HCT116 (cell line): ENCODE measurements at regions not wholly inside any gene's neighbourhood (a gene's known extent, or its start where the extent isn't known, plus 50 kb on each side); places are given as distances from the start of the nearest gene placed in this dataset.

Source experiments
- ATAC-seq: fragments of 200-7000 bp; cut with Tn5 transposase; 2 replicates; pipeline ENCODE4 v1.9.1; 2020; ENCODE audit warnings: mild to moderate bottlenecking, moderate library complexity
- BruUV-seq: library from RNA; stranded (reverse); fragments of 400-500 nt; replicated peaks from 2 replicates; lab custom pipeline; 2021; lab: Mats Ljungman, UMichigan
- CTCF ChIA-PET: fragments of 300-600 bp; sonication (Branson Sonifier 250); formaldehyde crosslinking; loops from one replicate; lab custom pipeline; 2021; ENCODE audit warnings: antibody characterized with exemption; lab: Charles Lee
- POLR2A ChIA-PET: fragments of 300-600, 350-600 bp; sonication (Branson Sonifier 250); formaldehyde crosslinking; loops from one replicate; lab custom pipeline; 2021; ENCODE audit warnings: antibody characterized with exemption; lab: Charles Lee
- RAD21 ChIA-PET, 2 experiments: fragments of 300-600 bp; sonication (Branson Sonifier 250); formaldehyde crosslinking; loops; one replicate each; lab custom pipeline; 2023; ENCODE audit warnings: low total read pairs in 2 of 2; ENCODE audit not compliant: uncharacterized antibody in 2 of 2, unreplicated experiment in 2 of 2, low non-redundant PET in 1 of 2; lab: Charles Lee
- DNase-seq: peaks from one replicate; pipeline ENCODE4 v3.0.0-alpha.2; 2010; ENCODE audit warnings: low read depth, low spot score
- H2AFZ ChIP-seq: fragments of 200-600 bp; shearing (Covaris generic), sonication (generic); 2 replicates; pipeline ENCODE4 v1.6.1; 2017; ENCODE audit warnings: low read depth, mixed run types, mixed read lengths, antibody characterized with exemption, low read length; ENCODE audit not compliant: poor library complexity, severe bottlenecking
- H3K27ac ChIP-seq: 2 replicates; pipeline ENCODE4 v1.5.1; 2012; ENCODE audit warnings: low read depth, low read length
- H3K27me3 ChIP-seq: fragments of 200-600 bp; sonication (generic); 2 replicates; pipeline ENCODE4 v1.6.1; 2016; ENCODE audit warnings: mixed run types, low read length, mixed read lengths; ENCODE audit not compliant: insufficient read depth
- H3K36me3 ChIP-seq, 2 experiments: fragments of 200-500 bp in 1 of 2; fragments of 200-600 bp in 1 of 2; sonication (Bioruptor generic) in 1 of 2; sonication (generic) in 1 of 2; 2 replicates each; pipeline versions ENCODE4 v1.5.1 to v1.6.1; 2014 to 2016; ENCODE audit warnings: low read length in 2 of 2, inconsistent platforms in 1 of 2, mixed read lengths in 1 of 2, mixed run types in 1 of 2; ENCODE audit not compliant: insufficient read depth in 2 of 2, control insufficient read depth in 1 of 2
- H3K4me1 ChIP-seq, 2 experiments: fragments of 200-600 bp in 1 of 2; sonication (generic) in 1 of 2; 2 replicates each; pipeline versions ENCODE4 v1.5.1 to v1.6.1; 2012 to 2017; ENCODE audit warnings: low read length in 2 of 2, inconsistent platforms in 1 of 2, mild to moderate bottlenecking in 1 of 2, mixed read lengths in 1 of 2, mixed run types in 1 of 2, moderate library complexity in 1 of 2; ENCODE audit not compliant: insufficient read depth in 2 of 2, control insufficient read depth in 1 of 2
- H3K4me2 ChIP-seq: fragments of 200-600 bp; sonication (generic); 2 replicates; pipeline ENCODE4 v1.6.1; 2017; ENCODE audit warnings: mixed run types, low read length, mixed read lengths
- H3K4me3 ChIP-seq, 2 experiments: fragments of 200-600 bp in 1 of 2; sonication (generic) in 1 of 2; replicated peaks in 1 of 2; 2 replicates each; pipeline ENCODE4 v1.5.1; 2011 to 2016; ENCODE audit warnings: low read length in 2 of 2, control low read depth in 1 of 2, low read depth in 1 of 2, mild to moderate bottlenecking in 1 of 2, mixed read lengths in 1 of 2, mixed run types in 1 of 2
- H3K79me2 ChIP-seq: fragments of 200-600 bp; sonication (generic); 2 replicates; pipeline ENCODE4 v1.6.1; 2017; ENCODE audit warnings: mild to moderate bottlenecking, mixed run types, low read length, moderate library complexity, mixed read lengths; ENCODE audit not compliant: insufficient read depth
- H3K9ac ChIP-seq: fragments of 200-600 bp; sonication (generic); 2 replicates; pipeline ENCODE4 v1.6.1; 2016; ENCODE audit warnings: low read length, mixed read lengths
- H3K9me2 ChIP-seq: fragments of 200-600 bp; sonication (generic), shearing (Covaris generic); 2 replicates; pipeline ENCODE4 v1.6.1; 2017; ENCODE audit warnings: mixed run types, mild to moderate bottlenecking, moderate library complexity; ENCODE audit not compliant: insufficient read depth
- H3K9me3 ChIP-seq, 2 experiments: fragments of 200-500 bp in 1 of 2; fragments of 200-600 bp in 1 of 2; sonication (Bioruptor generic) in 1 of 2; sonication (generic) in 1 of 2; 2 replicates each; pipeline ENCODE4 v1.6.1; 2014 to 2017; ENCODE audit warnings: low read length in 2 of 2, mixed read lengths in 2 of 2, inconsistent platforms in 1 of 2, low read depth in 1 of 2, mild to moderate bottlenecking in 1 of 2, mixed run types in 1 of 2, moderate library complexity in 1 of 2; ENCODE audit not compliant: control insufficient read depth in 1 of 2, insufficient read depth in 1 of 2
- H4K20me1 ChIP-seq: fragments of 200-600 bp; sonication (generic), shearing (Covaris generic); 2 replicates; pipeline ENCODE4 v1.6.1; 2017; ENCODE audit warnings: mixed run types, mild to moderate bottlenecking, moderate library complexity; ENCODE audit not compliant: insufficient read depth
- CBX3 ChIP-seq: IDR thresholded peaks from 2 replicates; pipeline ENCODE4 v1.6.1; 2012; ENCODE audit warnings: low read depth
- EZH2phosphoT487 ChIP-seq: fragments of 200-600 bp; IDR thresholded peaks from 2 replicates; pipeline ENCODE4 v1.6.1; 2018; ENCODE audit warnings: antibody characterized with exemption, borderline replicate concordance
- FOSL1 ChIP-seq: IDR thresholded peaks from 2 replicates; pipeline ENCODE4 v1.6.1; 2012; ENCODE audit warnings: low read depth
- JUND ChIP-seq: IDR thresholded peaks from 2 replicates; pipeline ENCODE4 v1.6.1; 2012
- MAX ChIP-seq: IDR thresholded peaks from 2 replicates; pipeline ENCODE4 v1.6.1; 2012
- POLR2AphosphoS5 ChIP-seq: IDR thresholded peaks from 2 replicates; pipeline ENCODE4 v1.6.1; 2011; ENCODE audit warnings: mild to moderate bottlenecking, low read depth, low read length, moderate library complexity
- REST ChIP-seq: IDR thresholded peaks from 2 replicates; pipeline ENCODE4 v1.6.1; 2012; ENCODE audit warnings: low read depth
- SIN3A ChIP-seq: IDR thresholded peaks from 2 replicates; pipeline ENCODE4 v1.6.1; 2012; ENCODE audit warnings: low read depth
- SRF ChIP-seq: IDR thresholded peaks from 2 replicates; pipeline ENCODE4 v1.6.1; 2012; ENCODE audit warnings: low read depth
- TCF7L2 ChIP-seq: IDR thresholded peaks from 2 replicates; pipeline ENCODE4 v1.7.0; 2011; ENCODE audit warnings: borderline replicate concordance, inconsistent platforms; ENCODE audit not compliant: insufficient read depth, insufficient read length; ENCODE audit errors: extremely low read depth
- YY1 ChIP-seq: IDR thresholded peaks from 2 replicates; pipeline ENCODE4 v1.6.1; 2011; ENCODE audit warnings: low read length, low read depth, moderate library complexity, mild to moderate bottlenecking; ENCODE audit not compliant: insufficient replicate concordance; ENCODE audit errors: extremely low read depth
- ZBTB33 ChIP-seq: IDR thresholded peaks from 2 replicates; pipeline ENCODE4 v1.6.1; 2011; ENCODE audit warnings: mild to moderate bottlenecking, low read length, moderate library complexity; ENCODE audit not compliant: insufficient replicate concordance; ENCODE audit errors: extremely low read depth
- intact Hi-C: fragments of 100-400 bp; cut with micrococcal nuclease; formaldehyde crosslinking; loops from 2 replicates; pipeline ENCODE4 v1.10.0; 2022
- TF ChIP-seq, protein P1 (sequence below): IDR thresholded peaks from 2 replicates; pipeline ENCODE4 v1.6.1; 2012

- intact Hi-C loops: no loop called here
- Histone ChIP-seq H3K79me2 (no peaks in the 10 kb centered on the region), H3K9me2 (no peaks in the 10 kb centered on the region)
Measured at GRCh38 chr2:155830817-155831579, 501.5 kb downstream of the NR4A2 start.

More at GRCh38 chr2:155830817-155831579, 501.5 kb downstream of the NR4A2 start:
- Histone ChIP-seq H3K9me3 (no peaks in the 10 kb centered on the region), H3K27me3 (no peaks in the 10 kb centered on the region), H3K4me3 (no peak overlapping the region), H2AFZ (no peak overlapping the region), H3K36me3 (no peaks in the 10 kb centered on the region), H3K9ac (no peak overlapping the region), H3K4me1 (no peaks in the 10 kb centered on the region), H3K27ac (no peak overlapping the region), H4K20me1 (no peaks in the 10 kb centered on the region), H3K4me2 (no peak overlapping the region)
- DNase-seq (no peak), ATAC-seq (no peak)
- ChIA-PET RAD21 (no interaction called here), POLR2A (no interaction called here), CTCF (no interaction called here)
- no TSS peak for BruUV-seq
- TF ChIP-seq FOSL1: no peak
- no peak for TF ChIP-seq EZH2phosphoT487
- TF ChIP-seq, protein P1, sequence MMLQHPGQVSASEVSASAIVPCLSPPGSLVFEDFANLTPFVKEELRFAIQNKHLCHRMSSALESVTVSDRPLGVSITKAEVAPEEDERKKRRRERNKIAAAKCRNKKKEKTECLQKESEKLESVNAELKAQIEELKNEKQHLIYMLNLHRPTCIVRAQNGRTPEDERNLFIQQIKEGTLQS: no peak
- TF ChIP-seq CBX3: no peak
- TF ChIP-seq POLR2AphosphoS5: no peak
- TF ChIP-seq TCF7L2: no peak
- no peak for TF ChIP-seq SRF
- no peak for TF ChIP-seq JUND
- no peak for TF ChIP-seq YY1
- TF ChIP-seq SIN3A: no peak
- TF ChIP-seq MAX: no peak
- no peak for TF ChIP-seq ZBTB33
- no peak for TF ChIP-seq REST
